ENCODE measurements at regions not wholly inside any gene's neighbourhood (a gene's known extent, or its start where the extent isn't known, plus 50 kb on each side); places are given as distances from the start of the nearest gene placed in this dataset.

- TF ChIP-seq GATA4 (IDR thresholded peaks at IDR 0.05; ENCODE audit: borderline replicate concordance, low read depth) (no peak), CC2D1A (CRISPR knock-in tag; IDR thresholded peaks at IDR 0.05) (no peak), CTCF (CRISPR knock-in tag; IDR thresholded peaks at IDR 0.05) (no peak), ZBTB33 (CRISPR knock-in tag; IDR thresholded peaks at IDR 0.05) (no peak), POLR2A (IDR thresholded peaks at IDR 0.05; ENCODE audit: insufficient read depth in 1 of 2, low read depth in 2 of 2, low read length in 2 of 2) (no peak), HMG20B (CRISPR knock-in tag; conservative IDR thresholded peaks at IDR 0.05) (no peak), MAFK (conservative IDR thresholded peaks at IDR 0.05 in 1 of 2, IDR thresholded peaks at IDR 0.05 in 1 of 2; ENCODE audit: low read length in 2 of 2) (no peak), SIN3A (IDR thresholded peaks at IDR 0.05; ENCODE audit: borderline replicate concordance, low read depth, low read length) (no peak), TEAD2 (CRISPR knock-in tag; IDR thresholded peaks at IDR 0.05) (no peak), SMC3 (IDR thresholded peaks at IDR 0.05; ENCODE audit: low read length) (no peak), NFE2 (CRISPR knock-in tag; IDR thresholded peaks at IDR 0.05) (no peak)
These were observed 85.9 kb upstream of the ZPLD1 start for GRCh38 chr3:102348904-102349303.
